GM19467 (cell line): ENCODE measurements at regions not wholly inside any gene's neighbourhood (a gene's known extent, or its start where the extent isn't known, plus 50 kb on each side); places are given as distances from the start of the nearest gene placed in this dataset.

ENCODE experiments used
- ATAC-seq: cut with Tn5 transposase; IDR thresholded peaks from one replicate; pipeline ENCODE4 v1.9.1; 2021; ENCODE audit warnings: mild to moderate bottlenecking, moderate library complexity; ENCODE audit not compliant: unreplicated experiment

DNA sequence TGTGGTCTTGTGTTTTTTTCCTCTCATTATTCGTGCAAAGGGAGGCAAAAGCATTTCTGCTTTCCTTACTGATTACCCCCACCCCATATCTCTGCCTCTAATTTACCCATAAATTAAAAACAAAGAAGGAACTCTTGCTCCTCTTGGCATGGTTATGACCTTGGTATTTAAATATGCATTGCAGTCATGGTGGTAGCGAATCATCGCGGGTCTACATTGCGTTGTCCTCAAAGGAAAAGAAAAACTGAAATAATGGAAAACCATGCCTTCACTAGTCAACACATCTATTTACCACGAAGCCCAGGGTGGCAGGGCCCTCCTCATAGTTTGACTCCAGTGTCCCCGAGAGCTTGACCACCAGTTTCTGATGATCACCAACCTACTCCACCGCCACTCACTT is 126.7 kb upstream of the PARP11 start:
- ATAC-seq = no peak

DNA sequence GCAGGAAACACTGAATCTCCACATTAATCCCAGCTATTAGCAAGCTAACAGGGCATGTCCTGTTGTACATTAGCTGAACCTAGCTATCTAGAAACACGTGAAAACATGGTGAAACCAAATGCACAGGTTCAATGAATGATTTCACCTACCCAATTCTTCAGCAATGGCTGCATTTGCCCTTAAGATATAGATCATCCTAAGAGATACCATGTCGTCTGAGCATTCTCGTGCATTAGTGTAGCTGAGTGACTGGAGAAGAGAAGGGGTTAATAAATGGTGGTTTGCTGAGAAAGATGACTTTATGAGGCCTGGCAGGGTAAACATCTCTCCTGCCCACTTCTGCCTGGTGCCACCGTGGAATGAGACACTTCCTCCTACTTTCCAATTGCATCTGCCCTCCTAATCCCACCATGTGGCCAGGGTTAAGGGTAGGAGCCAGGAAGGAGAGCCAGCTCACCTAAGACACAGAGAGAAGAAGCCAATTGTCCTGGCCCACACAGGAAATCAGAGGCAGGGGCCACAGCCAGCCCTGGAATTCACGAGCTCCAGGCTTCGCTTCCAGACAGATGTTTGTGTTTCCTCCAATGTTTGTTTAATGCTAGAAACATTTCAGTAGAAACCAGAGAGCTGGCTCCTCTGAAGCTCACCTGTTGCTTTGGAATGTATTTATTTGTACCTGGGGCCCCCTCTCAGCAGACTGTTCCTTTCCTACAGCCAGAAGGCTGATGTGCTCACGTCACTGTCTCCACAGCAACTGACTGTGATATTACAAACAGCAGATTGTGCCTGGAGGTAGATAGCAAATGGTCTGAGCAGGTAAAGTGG is 126.0 kb upstream of the PARP11 start:
- ATAC-seq = no peak

DNA sequence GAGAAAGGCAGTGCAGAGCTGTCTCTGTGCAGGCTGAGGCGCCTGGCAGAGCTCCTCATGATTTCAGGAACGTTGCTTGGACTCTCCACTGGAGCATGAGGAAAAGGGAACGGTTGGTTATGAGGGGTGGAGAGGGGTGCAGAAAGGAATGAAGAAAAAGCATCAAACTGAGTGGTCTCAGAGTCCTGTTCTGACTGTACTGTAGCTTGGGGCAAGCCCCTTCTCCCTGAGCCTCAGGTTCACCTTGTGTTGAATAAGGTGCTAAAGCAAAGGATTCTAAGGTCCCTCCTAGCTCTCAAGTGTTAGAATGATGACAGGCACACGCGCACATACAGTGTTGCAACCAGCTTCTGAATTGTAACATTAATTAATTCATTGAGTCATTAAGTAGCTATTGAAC is 125.2 kb upstream of the PARP11 start:
- no peak for ATAC-seq

DNA sequence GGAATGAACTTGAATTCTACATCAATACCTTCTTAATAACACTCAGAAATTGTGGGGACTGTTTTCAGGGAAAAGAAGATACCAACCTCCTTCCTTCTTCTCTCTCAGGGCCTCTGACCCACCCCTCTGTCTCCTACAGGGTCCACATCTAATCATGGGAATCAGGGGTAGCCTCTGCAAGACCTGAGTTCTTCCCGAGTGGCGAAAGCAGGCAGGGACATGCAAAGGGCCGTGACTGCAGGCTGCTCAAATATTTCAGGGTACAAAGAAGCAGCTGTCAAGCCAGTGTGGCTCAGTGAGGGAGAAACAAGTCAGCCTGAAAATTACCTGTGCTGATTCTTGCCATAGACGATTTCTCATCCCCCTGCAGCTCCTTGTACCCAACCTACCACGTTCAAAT is 123.1 kb upstream of the PARP11 start:
- no peak for ATAC-seq

DNA sequence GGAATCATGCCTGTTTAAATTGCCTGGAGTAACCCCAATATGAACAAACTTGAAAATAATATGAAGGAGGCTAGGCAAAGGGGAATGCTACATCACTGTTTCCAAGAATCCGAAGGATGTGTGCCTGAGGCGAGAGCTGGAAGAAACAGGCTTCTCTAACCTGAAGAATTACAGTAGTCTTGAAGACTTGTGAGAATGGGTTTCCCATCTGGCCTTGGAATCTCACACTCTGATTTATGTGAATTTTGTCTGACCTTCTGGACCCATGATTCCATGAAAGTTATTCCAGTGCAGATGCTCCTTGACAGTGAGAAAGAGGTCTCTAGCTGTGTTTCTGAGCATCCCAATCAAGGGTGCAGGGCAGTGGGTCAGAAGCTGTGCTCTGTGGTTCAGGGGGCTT is 122.1 kb upstream of the PARP11 start:
- ATAC-seq = no peak

DNA sequence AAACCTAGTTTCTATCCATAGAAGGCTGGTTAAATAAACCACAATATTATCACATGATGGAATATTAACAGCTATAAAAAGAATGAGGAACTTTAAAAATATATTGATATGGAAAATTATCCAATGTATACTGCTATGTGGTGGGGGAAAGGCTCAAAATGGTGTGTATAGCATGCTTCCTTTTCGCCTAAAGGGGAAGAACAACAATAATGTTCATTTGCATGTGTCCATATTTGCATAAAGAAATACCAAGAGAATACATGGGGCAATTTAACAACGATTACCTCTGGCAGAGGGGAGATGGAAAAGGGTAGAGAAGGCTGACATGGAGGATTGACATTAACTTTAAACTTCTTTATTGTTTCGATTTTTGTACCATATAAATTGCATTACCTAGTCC is 121.3 kb upstream of the PARP11 start:
- no peak for ATAC-seq

DNA sequence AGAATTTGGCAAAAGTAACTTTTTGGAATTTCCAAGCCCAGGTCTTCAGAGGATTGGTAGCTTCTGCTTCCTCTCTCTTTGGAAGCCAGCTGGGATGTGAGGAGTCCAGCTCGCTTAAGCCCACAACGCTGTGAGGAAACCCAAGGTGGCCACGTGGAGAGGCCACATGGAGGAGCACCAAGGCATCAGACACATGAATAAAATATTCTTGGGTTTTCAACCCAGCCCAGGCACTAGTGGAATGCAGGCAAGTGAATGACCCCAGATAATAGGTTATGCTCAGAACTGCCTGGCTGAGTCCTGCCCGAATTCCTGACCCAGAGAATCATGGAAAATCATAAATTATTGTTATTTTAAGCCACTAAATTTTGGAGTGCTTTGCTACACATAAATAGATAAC is 119.7 kb upstream of the PARP11 start:
- no peak for ATAC-seq

DNA sequence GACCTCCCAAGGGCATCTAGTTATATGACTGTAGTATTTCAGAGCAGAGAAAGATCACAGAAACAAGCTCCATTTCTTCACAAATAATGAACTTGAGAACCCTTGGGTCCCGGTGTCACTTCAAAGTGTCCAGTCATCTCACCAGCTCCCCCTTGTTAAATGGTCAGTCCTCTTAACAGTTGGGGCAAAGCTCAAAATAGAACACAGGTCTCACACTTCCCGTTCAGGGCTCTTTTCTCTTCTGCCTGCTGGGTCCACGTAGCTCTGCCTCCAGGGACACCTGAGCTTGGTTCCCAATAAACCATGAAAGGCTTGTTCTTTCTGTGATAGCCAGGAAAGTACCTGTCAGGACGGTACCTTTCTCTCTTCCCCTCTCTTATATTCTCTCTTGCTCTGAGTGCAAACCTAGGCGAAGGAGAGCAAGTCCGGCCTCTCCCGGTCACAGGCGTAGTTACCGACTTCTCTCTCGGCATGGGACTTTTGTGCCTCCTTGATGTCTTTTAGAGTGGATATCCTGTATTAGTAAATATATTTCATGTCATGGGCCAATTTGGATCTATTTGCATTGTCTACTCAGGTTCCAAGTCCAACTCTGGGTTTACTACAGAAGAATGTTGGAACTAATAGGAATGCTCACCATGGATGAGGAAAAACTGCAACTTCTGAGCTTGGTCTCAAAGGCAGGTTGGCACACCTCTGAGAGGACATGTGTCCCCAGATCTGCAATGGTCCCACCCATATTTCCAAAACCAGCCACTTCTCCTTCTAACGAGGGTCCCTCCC is 118.8 kb upstream of the PARP11 start:
- ATAC-seq = no peak

DNA sequence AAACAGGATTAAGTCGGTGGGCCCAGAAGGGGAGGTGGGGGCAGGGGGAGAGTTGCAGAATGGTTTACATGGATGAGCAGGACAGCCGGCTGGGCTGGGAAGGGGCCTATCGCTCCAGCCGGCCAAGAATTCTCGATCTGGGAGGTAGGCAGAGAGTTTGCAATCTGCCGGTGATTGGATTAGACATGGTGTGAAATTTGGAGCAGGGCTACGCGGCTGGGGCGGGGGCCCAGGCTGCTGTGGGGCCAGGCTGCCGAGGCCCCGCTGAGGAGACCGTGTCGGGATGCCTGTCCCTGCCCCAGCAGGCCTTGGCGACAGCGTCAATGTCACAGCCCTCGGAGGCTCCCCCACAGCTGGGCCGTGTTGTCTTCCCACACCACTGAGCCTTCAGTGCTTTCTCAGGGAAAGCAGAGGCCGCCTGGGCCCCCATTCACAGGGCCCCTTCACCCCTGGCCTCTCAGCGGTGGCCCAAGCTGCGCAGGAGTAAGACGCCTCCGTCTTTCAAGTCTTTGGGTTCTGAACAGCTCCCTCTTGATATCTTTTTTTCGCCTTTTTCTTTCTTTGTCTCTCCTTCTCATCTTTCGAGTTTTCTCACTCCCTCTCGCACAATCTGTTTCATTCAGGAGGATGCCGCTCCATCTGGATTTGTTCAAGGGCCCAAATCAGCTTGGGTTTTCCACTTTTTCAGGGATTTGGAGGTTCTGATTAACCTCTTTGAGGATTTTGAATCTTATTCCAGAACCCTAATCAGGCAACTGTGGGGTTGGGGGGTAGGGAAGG is 117.5 kb upstream of the PARP11 start:
- ATAC-seq = no peak

DNA sequence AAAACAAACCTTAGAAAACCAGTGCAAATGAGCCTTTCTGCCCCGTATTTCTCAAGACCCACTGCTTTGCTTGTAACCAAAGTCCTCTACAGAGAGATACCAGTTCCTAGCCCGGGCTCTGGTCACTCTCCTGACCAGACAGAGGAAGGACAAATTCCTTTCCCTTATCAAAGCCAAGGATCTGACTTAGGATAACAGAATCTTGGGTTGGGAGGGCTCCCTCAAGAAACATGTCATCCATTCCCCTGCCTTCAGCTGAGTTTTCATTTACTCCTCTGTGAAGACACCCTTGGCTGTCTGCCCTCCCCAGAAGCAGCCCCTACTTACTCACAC is 116.0 kb upstream of the PARP11 start:
- no peak for ATAC-seq

DNA sequence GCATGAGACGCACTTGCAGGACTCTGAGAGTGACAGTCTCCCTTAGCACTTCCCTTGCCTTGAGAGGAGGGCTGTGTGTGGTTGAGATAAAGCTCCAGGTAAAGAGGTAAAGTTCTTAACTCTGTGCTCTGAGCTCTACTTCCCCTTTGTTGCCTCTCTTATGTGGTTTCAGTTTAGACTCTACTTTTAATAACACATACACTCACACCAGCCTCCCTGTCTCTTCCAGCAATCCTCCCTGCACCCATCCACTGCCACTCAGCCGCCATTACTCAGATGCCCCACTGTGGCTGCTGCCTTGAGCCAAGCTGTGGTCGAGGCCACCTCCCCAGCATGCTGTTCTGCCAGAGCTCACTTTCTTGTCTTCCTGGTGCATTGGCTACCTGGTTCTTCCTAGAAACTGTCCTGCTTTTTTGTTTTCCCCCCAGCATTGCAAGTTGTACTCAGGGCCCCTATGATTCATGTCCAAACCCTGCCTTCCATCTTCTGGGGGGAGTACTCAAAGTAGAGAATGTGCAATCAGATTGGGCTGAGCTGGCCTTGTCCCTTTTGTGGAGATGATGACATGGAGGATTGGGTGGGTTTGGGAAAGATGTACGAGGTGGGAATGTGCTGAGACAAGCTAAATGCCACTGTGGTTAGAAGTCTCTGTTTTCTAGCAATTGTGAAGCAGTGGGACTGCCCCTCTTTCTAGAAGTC is 115.5 kb upstream of the PARP11 start:
- ATAC-seq = no peak

DNA sequence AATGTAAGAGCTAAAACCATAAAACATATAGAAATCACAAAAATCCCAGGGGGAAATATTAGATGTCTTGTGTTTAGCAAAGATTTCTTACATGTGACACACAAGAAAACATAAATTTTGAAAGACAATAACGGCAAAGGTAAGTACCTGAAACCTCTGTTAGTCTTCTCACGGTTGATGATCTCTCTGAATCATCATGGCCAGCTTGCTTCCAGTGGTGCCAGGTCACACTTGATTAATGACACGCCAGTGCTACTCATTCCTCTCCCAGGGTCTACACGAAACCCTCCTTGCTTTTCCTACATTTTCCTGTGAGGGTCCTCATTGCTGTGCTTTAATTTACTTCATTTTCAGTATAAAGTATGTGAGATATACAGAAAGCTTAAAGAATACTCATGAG is 114.4 kb upstream of the PARP11 start:
- no peak for ATAC-seq

DNA sequence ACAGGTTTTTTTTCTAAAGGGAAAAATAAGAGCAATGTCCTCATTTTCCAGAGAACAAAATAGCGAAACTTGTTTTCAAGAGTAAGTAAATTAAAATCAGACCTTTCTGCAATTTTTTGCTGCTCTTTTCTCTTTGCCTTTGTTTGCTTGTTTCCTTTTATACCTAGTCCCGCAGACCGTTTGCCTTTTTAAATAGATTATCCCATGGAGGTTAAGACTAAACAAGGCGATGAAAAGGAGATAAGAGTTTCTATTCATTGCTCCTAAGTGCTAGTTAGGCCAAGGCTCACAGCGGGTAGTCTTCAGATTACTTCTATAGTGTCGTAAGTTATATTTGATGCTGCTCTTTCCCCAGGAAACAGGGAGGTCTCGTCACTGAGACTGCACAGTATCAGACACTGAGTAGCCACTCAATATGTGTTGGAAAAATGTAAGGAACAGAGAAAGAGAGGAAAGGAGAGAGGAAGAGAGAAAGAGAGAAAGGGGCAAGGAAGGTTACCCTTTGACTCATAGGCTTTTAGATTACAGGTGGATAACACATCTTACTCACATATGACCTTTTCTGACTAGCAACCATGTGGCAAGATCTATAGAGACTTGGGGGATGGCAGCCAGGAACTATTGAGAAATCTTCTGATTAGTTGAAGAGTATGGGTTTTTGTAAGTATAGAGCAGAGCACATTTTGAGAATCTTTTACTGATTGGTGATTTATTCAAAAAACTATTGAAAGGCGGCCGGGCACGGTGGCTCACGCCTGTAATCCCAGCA is 107.5 kb upstream of the PARP11 start:
- ATAC-seq = no peak

DNA sequence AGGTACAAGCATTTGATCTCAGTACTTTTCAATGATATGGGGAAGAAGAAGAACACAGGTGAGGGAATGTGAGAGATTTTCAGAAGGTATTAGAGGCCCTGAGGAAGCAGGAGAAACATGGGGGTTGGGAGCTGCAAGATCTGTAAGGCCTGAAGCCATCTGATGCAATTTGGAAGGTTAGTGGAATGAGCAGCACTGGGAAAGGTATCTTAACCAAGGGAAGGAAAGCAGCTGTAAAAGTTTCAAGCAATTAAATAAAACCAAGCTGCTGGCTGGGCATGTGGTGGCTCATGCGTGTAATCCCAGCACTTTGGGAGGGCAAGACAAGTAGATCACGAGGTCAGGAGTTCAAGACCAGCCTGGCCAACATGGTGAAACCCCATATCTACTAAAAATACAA is 104.4 kb upstream of the PARP11 start:
- no peak for ATAC-seq

DNA sequence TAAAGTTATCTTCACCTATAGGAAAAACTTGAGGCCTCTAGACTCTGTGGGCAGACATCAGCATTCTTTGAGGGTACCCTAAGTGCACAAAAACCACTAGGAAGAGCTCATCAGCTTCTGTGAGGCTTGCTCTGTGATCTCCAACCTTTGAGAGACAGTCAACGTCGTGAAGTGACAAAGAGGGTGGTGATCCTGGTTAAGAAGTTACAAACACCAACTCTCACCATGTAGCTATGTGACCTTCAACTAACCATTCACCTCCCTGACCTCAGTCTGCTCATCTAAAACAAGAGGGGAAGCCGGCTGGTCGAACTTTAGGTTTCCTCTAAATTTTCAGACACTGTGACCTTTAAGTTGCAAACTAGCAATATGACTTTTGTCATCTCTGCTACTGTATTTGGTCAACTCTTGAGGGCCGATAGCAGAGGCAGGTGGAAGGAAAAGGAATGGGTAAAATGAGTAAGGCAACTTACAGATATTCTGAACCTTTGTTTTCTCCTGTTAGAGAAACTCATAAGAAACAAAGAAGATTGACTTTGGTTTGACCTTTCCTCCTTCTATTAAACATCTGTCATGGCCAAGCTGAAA is 103.2 kb upstream of the PARP11 start:
- ATAC-seq = no peak

DNA sequence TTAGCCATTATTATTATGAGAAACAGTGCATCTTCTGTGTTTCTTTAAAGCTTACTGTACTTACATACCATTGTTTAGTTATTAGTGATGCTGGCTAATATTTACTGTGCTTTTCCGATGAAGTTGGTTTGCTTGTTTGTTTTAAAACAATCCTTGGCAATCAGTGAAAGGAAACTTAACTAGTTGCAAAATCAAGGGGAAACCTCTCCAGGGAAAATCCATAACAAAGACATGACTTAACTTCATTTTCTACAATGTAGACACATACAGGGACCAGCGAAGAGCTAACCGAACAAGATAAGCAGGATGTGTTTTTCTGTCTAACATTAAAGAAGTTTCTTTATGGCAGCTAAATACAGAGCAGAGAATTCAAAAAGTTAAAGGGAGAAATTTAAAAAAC is 102.5 kb upstream of the PARP11 start:
- no peak for ATAC-seq

DNA sequence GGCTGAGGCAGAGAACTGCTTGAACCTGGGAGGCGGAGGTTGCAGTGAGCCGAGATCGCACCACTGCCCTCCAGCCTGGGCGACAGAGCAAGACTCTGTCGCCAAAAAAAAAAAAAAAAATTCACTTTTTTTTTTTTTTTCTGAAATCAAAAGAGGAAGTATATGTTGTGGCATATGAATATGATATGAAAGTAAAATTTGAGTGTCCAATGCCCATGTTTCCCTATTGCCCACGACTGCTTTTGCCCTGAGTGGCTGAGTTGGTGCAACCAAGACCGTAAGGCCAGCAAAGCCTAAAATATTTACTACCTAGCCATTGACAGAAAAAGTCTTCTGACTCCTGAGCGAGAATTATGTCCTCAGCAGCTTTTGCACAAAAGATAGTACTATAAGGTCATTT is 101.7 kb upstream of the PARP11 start:
- no peak for ATAC-seq

DNA sequence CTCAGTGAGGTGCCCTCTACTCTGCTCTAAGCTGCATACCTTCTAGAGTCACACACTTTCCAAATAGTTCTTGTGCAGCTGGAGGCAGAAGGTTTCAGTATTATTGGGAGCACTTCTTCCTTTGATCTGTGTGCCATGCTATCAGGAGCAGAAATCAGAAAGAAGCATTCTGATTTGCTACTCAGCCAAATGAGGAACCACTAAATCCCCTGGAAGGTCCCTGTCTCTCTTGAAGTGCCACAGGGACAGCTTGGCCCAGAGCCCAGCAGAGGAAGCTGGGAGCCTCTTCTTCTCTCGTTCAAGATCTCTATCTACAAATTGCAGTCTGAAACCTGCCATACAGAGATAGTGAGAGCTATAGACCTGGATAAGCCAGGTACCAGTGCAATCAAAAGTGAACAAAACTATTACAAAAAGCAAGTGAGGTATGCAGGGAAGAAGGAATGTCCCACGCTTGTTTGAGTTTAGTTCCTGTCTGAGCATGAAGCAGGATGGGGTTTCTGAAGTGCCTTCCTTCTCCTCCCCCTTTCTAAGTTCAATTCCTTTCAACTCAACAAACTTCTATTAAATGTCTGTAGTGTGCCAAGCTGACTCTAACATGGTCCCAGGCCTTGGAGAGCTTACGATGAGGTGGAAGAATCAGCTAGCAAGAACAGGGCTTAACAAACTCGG is 100.9 kb upstream of the PARP11 start:
- ATAC-seq = no peak

DNA sequence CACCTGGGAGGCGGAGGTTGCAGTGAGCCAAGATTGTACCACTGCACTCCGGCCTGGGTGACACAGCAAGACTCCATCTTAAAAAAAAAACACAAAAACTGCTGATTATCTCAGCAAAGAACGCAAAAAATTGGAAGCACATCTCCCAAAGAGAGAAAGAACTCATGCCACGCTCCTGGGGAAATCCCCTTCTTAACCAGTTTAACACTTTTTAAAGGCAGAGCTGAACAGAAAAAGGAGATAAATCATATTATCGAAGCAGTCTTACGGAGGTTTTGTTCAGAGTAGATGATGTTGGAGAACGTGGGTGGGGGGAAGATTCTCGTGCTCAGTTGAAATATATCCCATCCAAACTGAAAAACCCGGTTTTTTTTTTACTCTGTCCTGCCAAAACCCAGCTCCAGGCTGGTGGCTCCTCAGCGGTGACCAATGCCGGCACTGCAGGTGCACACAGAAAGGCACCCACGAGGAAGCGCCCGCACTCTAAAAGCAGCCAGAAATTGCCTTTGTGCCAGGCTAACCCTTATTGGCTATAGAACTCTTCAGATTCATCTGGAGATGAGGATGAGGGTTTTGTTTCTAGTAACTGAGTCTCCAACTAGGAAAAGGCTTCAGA is 100.2 kb upstream of the PARP11 start:
- no peak for ATAC-seq
